ENCODE measurements at regions not wholly inside any gene's neighbourhood (a gene's known extent, or its start where the extent isn't known, plus 50 kb on each side); places are given as distances from the start of the nearest gene placed in this dataset.
"Not testable (repeated sequence)": the region's sequence is repeated elsewhere in the genome, so short reads cannot be mapped to it uniquely, and the experiment has no call there.

- peak overlapping the region in 5 of 6 donors; percentile 6 to 97 (median 87) for H3K27ac Mint-ChIP-seq
- H3K9me3 Mint-ChIP-seq, result no peaks in the 10 kb centered on the region
- DNase-seq (no peak), ATAC-seq (ENCODE audit: low read depth in 2 of 2) (no peak)
- H3K27me3 Mint-ChIP-seq, result peaks cover 0 to 5% (median 3%) of the 10 kb centered on the region in 3 donors
- H3K36me3 Mint-ChIP-seq, result no peaks in the 10 kb centered on the region
- H3K4me3 Mint-ChIP-seq, result peak overlapping the region in 1 of 8 donors; percentile 87
- H3K4me1 Mint-ChIP-seq, result peaks cover 31 to 39% (median 34%) of the 10 kb centered on the region in 3 donors
Measured at GRCh38 chr20:1805161-1805581, 90.0 kb upstream of the SIRPA start.

DNA sequence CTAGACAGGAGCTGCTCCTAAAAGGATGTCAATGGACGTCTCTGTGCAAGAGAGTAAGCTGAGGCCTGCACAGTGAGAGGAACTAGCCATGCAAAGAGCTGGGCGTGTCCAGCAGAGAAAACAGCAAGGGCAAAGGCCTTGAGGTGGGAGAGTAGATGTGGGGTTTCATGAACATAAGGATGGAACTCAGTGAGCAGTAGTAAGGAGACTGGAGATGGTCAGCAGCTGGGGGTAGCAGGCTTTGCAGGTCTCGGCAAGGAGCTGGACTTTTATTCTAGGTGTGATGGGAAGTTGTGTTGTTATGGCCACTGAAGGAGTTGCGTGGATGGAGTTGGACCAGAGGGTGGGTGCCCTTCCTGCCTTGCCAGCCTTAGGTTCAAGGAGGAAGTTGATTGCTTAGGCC lies 90.7 kb upstream of the SIRPA start:
- peaks cover 25 to 33% (median 28%) of the 10 kb centered on the region in 3 donors for H3K4me1 Mint-ChIP-seq
- DNase-seq (no peak), ATAC-seq (ENCODE audit: low read depth in 2 of 2) (no peak)
- H3K4me3 Mint-ChIP-seq, result peak overlapping the region in 7 of 8 donors; percentile 66 to 87 (median 76)
- peaks cover 0 to 8% (median 8%) of the 10 kb centered on the region in 3 donors for H3K27me3 Mint-ChIP-seq
- no peaks in the 10 kb centered on the region for H3K36me3 Mint-ChIP-seq
- H3K9me3 Mint-ChIP-seq, result no peaks in the 10 kb centered on the region
- H3K27ac Mint-ChIP-seq, result peak overlapping the region; percentile 87 to 99 (median 96)

DNA sequence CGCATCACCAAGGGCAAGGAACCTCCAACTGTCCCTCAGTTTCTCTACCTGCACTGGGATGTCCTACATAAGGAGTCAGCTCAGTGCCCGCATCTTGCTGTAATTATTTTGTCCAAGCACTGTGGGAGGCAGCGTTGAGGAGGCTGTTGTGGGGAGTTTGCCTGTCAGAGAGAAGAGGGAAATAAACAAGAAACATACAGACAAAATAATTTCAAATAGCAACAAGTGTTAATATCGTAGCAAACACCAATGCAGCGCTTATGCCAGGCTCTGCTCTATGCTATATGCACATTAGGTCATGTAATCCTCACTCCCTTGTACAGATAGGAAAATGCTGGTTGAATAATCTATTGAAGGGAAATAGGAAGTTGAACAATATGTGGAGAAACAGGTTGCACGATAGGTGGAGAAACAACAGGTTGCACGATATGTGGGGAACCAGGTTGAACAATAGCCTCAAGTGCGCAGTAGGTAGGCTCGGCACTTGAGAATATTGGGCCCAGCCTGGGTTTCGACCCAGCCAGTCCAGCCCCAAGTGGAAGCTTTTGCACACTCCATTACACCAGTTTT lies 91.2 kb upstream of the SIRPA start:
- peaks cover 22 to 30% (median 26%) of the 10 kb centered on the region in 3 donors for H3K4me1 Mint-ChIP-seq
- peak overlapping the region; percentile 87 to 99 (median 96) for H3K27ac Mint-ChIP-seq
- DNase-seq (no peak), ATAC-seq (ENCODE audit: low read depth in 2 of 2) (no peak)
- H3K4me3 Mint-ChIP-seq, result peak overlapping the region; percentile 75 to 92 (median 84)
- H3K36me3 Mint-ChIP-seq, result no peaks in the 10 kb centered on the region
- H3K9me3 Mint-ChIP-seq, result no peaks in the 10 kb centered on the region
- H3K27me3 Mint-ChIP-seq, result peaks cover 0 to 12% (median 8%) of the 10 kb centered on the region in 3 donors

- peak; percentile 83 to 85 for ATAC-seq (ENCODE audit: low read depth in 2 of 2)
- Mint-ChIP-seq H3K4me3 (peak overlapping the region; percentile 76 to 93 (median 88)), H3K4me1 (peaks cover 22 to 30% (median 26%) of the 10 kb centered on the region in 3 donors), H3K36me3 (no peaks in the 10 kb centered on the region), H3K27ac (peak overlapping the region; percentile 87 to 99 (median 96)), H3K27me3 (peaks cover 0 to 19% (median 8%) of the 10 kb centered on the region in 3 donors), H3K9me3 (no peaks in the 10 kb centered on the region)
- peak; percentile 92 for DNase-seq
Measured at GRCh38 chr20:1803061-1803931, 91.9 kb upstream of the SIRPA start.

- H3K36me3 Mint-ChIP-seq, result no peaks in the 10 kb centered on the region
- H3K4me1 Mint-ChIP-seq, result peaks cover 22 to 26% (median 25%) of the 10 kb centered on the region in 3 donors
- DNase-seq, result peak; percentile 80
- peak overlapping the region; percentile 33 to 97 (median 90) for H3K27ac Mint-ChIP-seq
- H3K4me3 Mint-ChIP-seq, result peak overlapping the region; percentile 76 to 93 (median 88)
- ATAC-seq (ENCODE audit: low read depth in 2 of 2), result peak; percentile 65 to 70
- no peaks in the 10 kb centered on the region for H3K9me3 Mint-ChIP-seq
- H3K27me3 Mint-ChIP-seq, result peaks cover 0 to 19% (median 8%) of the 10 kb centered on the region in 3 donors
Measured at GRCh38 chr20:1802385-1803060, 92.7 kb upstream of the SIRPA start.

GRCh38 chr20:1801929-1802306 lies 93.3 kb upstream of the SIRPA start:
- Mint-ChIP-seq H3K4me1 (peaks cover 22 to 26% (median 25%) of the 10 kb centered on the region in 3 donors), H3K4me3 (peak overlapping the region; percentile 76 to 93 (median 88)), H3K9me3 (no peaks in the 10 kb centered on the region), H3K27ac (peak overlapping the region in 4 of 6 donors; percentile 87 to 97 (median 94)), H3K36me3 (no peaks in the 10 kb centered on the region), H3K27me3 (peaks cover 0 to 19% (median 8%) of the 10 kb centered on the region in 3 donors)
- no peak for DNase-seq
- ATAC-seq (ENCODE audit: low read depth in 2 of 2), result no peak

- Mint-ChIP-seq H3K27me3 (peaks cover 0 to 19% (median 8%) of the 10 kb centered on the region in 3 donors), H3K4me3 (peak overlapping the region in 4 of 8 donors; percentile 76 to 89 (median 86)), H3K36me3 (no peaks in the 10 kb centered on the region), H3K4me1 (peaks cover 22 to 26% (median 25%) of the 10 kb centered on the region in 3 donors), H3K27ac (peak overlapping the region in 2 of 6 donors; percentile 87 to 95), H3K9me3 (no peaks in the 10 kb centered on the region)
- no peak for ATAC-seq (ENCODE audit: low read depth in 2 of 2)
- DNase-seq, result no peak
Measured at GRCh38 chr20:1801225-1801928, 93.8 kb upstream of the SIRPA start.

GRCh38 chr20:1800777-1801176 lies 94.4 kb upstream of the SIRPA start:
- no peak for ATAC-seq (ENCODE audit: low read depth in 2 of 2)
- Mint-ChIP-seq H3K27me3 (peaks cover 0 to 19% (median 8%) of the 10 kb centered on the region in 3 donors), H3K4me3 (peak overlapping the region in 1 of 8 donors; percentile 2)

GRCh38 chr20:1800180-1800579 lies 95.0 kb upstream of the SIRPA start:
- no peak for ATAC-seq (ENCODE audit: low read depth in 2 of 2)
- peak overlapping the region in 1 of 8 donors; percentile 2 for H3K4me3 Mint-ChIP-seq
- peak overlapping the region in 1 of 6 donors; percentile 15 for H3K27ac Mint-ChIP-seq
- DNase-seq, result no peak
- H3K36me3 Mint-ChIP-seq, result no peaks in the 10 kb centered on the region
- no peaks in the 10 kb centered on the region for H3K9me3 Mint-ChIP-seq
- peaks cover 0 to 19% (median 8%) of the 10 kb centered on the region in 3 donors for H3K27me3 Mint-ChIP-seq
- H3K4me1 Mint-ChIP-seq, result peaks cover 22 to 26% (median 25%) of the 10 kb centered on the region in 3 donors

More at GRCh38 chr20:1800777-1801176, 94.4 kb upstream of the SIRPA start:
- Mint-ChIP-seq H3K27ac (peak overlapping the region in 1 of 6 donors; percentile 82), H3K36me3 (no peaks in the 10 kb centered on the region), H3K4me1 (peaks cover 22 to 26% (median 25%) of the 10 kb centered on the region in 3 donors), H3K9me3 (no peaks in the 10 kb centered on the region)
- no peak for DNase-seq

- not testable (repeated sequence) for ATAC-seq (ENCODE audit: low read depth in 2 of 2); H3K4me3 Mint-ChIP-seq; DNase-seq; H3K27ac Mint-ChIP-seq; H3K9me3 Mint-ChIP-seq; H3K36me3 Mint-ChIP-seq
- Mint-ChIP-seq H3K27me3 (peaks cover 0 to 19% (median 8%) of the 10 kb centered on the region in 3 donors), H3K4me1 (peaks cover 22 to 24% (median 23%) of the 10 kb centered on the region in 3 donors)
Measured at GRCh38 chr20:1799746-1800145, 95.5 kb upstream of the SIRPA start.

- H3K27me3 Mint-ChIP-seq, result peaks cover 0 to 19% (median 8%) of the 10 kb centered on the region in 3 donors
- peaks cover 14 to 16% (median 16%) of the 10 kb centered on the region in 3 donors for H3K4me1 Mint-ChIP-seq
- DNase-seq (no peak), ATAC-seq (ENCODE audit: low read depth in 2 of 2) (no peak)
- no peaks in the 10 kb centered on the region for H3K36me3 Mint-ChIP-seq
- no peak overlapping the region for H3K4me3 Mint-ChIP-seq
- no peak overlapping the region for H3K27ac Mint-ChIP-seq
- no peaks in the 10 kb centered on the region for H3K9me3 Mint-ChIP-seq
Measured at GRCh38 chr20:1798982-1799381, 96.2 kb upstream of the SIRPA start.

DNA sequence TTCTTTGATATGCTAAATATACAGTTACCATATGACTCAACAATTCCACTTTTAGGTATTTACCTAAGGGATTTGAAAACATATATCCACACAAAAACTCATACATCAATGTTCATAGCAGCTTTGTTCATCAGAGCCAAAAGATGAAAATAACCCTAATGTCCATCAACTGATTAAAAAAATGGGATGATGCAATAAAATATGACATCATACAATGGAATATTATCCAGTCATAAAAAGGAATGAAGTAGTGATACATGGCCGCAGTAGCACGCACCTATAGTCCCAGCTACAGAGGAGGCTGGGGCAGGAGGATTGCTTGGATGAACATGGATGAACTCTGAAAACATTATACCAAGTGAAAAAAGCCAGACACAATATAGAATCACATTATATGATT lies 101.4 kb upstream of the SIRPA start:
- DNase-seq (no peak), ATAC-seq (ENCODE audit: low read depth in 2 of 2) (no peak)
- no peak overlapping the region for H3K4me3 Mint-ChIP-seq
- H3K27ac Mint-ChIP-seq, result no peak overlapping the region
- H3K27me3 Mint-ChIP-seq, result peaks cover 11 to 18% (median 14%) of the 10 kb centered on the region in 3 donors
- peaks cover 0 to 3% (median 0%) of the 10 kb centered on the region in 7 donors for H3K9me3 Mint-ChIP-seq
- no peaks in the 10 kb centered on the region for H3K4me1 Mint-ChIP-seq
- H3K36me3 Mint-ChIP-seq, result no peaks in the 10 kb centered on the region

Data from naive B cell (primary cell).